H1 (cell line): ENCODE measurements at regions not wholly inside any gene's neighbourhood (a gene's known extent, or its start where the extent isn't known, plus 50 kb on each side); places are given as distances from the start of the nearest gene placed in this dataset.

ENCODE experiments used
- CTCF ChIA-PET: fragments of 300-600 bp; sonication (Branson Sonifier 250); formaldehyde crosslinking; loops from one replicate; lab custom pipeline; 2021; ENCODE audit not compliant: partially characterized antibody; lab: Charles Lee
- POLR2A ChIA-PET: fragments of 300-600 bp; sonication (Branson Sonifier 250); formaldehyde crosslinking; loops from one replicate; lab custom pipeline; 2021; ENCODE audit warnings: inconsistent platforms; ENCODE audit not compliant: partially characterized antibody; lab: Charles Lee
- DNase-seq, 2 experiments: peaks; one replicate each; pipeline versions ENCODE4 v3.0.0 to v3.0.0-alpha.2; 2010 to 2022; ENCODE audit warnings: low spot score in 2 of 2, low read depth in 1 of 2, mixed read lengths in 1 of 2
- FAIRE-seq: peaks from 2 replicates; lab custom pipeline; 2011; peaks lifted over from hg19 to GRCh38; lab: Jason Lieb, UNC
- H2AFZ ChIP-seq: 2 replicates; pipeline ENCODE4 v1.8.1; 2012; ENCODE audit warnings: low read length, inconsistent platforms
- H2AK5ac ChIP-seq: 2 replicates; pipeline ENCODE4 v1.6.1; 2013; ENCODE audit warnings: low read depth, low read length
- H2BK120ac ChIP-seq: replicated peaks from 2 replicates; pipeline ENCODE3; 2013; ENCODE audit warnings: low read depth, low read length, inconsistent platforms
- H2BK12ac ChIP-seq: 2 replicates; pipeline ENCODE4 v1.6.1; 2013; ENCODE audit warnings: low read depth, low read length
- H2BK15ac ChIP-seq: 2 replicates; pipeline ENCODE4 v1.6.1; 2013; ENCODE audit warnings: low read length
- H2BK20ac ChIP-seq: 2 replicates; pipeline ENCODE4 v1.6.1; 2013; ENCODE audit warnings: low read length
- H2BK5ac ChIP-seq: 2 replicates; pipeline ENCODE4 v1.6.1; 2013; ENCODE audit warnings: low read depth, low read length
- H3K14ac ChIP-seq: 2 replicates; pipeline ENCODE4 v1.6.1; 2013; ENCODE audit warnings: inconsistent platforms; ENCODE audit not compliant: insufficient read length
- H3K18ac ChIP-seq: 2 replicates; pipeline ENCODE4 v1.6.1; 2013; ENCODE audit warnings: low read length; ENCODE audit errors: extremely low read depth
- H3K23ac ChIP-seq: 2 replicates; pipeline ENCODE4 v1.6.1; 2013; ENCODE audit warnings: inconsistent platforms; ENCODE audit not compliant: insufficient read length
- H3K23me2 ChIP-seq: 2 replicates; pipeline ENCODE4 v1.6.1; 2013; ENCODE audit warnings: low read depth, low read length
- H3K27ac ChIP-seq: 2 replicates; pipeline ENCODE4 v1.6.1; 2011; ENCODE audit warnings: low read depth, low read length, inconsistent platforms
- H3K27me3 ChIP-seq, 4 experiments: replicated peaks in 1 of 4; 1 replicate in 1 of 4; 2 replicates in 3 of 4; pipeline versions ENCODE4 v1.6.1 to v1.8.1; 2011 to 2013; ENCODE audit warnings: low read length in 3 of 4, mild to moderate bottlenecking in 3 of 4, inconsistent platforms in 2 of 4, mixed read lengths in 2 of 4, moderate library complexity in 1 of 4; ENCODE audit not compliant: control insufficient read depth in 3 of 4, insufficient read depth in 3 of 4; ENCODE audit errors: extremely low read depth in 1 of 4
- H3K36me3 ChIP-seq, 4 experiments: 2 replicates each; pipeline versions ENCODE4 v1.6.1 to v1.8.1; 2011 to 2013; ENCODE audit warnings: mild to moderate bottlenecking in 4 of 4, low read length in 3 of 4, moderate library complexity in 2 of 4, control low read depth in 1 of 4, inconsistent platforms in 1 of 4; ENCODE audit not compliant: insufficient read depth in 4 of 4, control insufficient read depth in 2 of 4
- H3K4ac ChIP-seq: replicated peaks from 2 replicates; pipeline ENCODE3; 2013; ENCODE audit warnings: low read length, low read depth, mixed read lengths, inconsistent platforms; ENCODE audit not compliant: insufficient read length
- H3K4me1 ChIP-seq, 4 experiments: replicated peaks in 1 of 4; 1 replicate in 1 of 4; 2 replicates in 3 of 4; pipeline versions ENCODE4 v1.6.1 to v1.8.1; 2011 to 2013; ENCODE audit warnings: low read length in 3 of 4, inconsistent platforms in 2 of 4, mixed read lengths in 1 of 4; ENCODE audit not compliant: insufficient read depth in 4 of 4, control insufficient read depth in 3 of 4
- H3K4me2 ChIP-seq, 2 experiments: 2 replicates each; pipeline versions ENCODE4 v1.6.1 to v1.8.1; 2011 to 2013; ENCODE audit warnings: low read depth in 2 of 2, low read length in 2 of 2, control low read depth in 1 of 2, inconsistent platforms in 1 of 2, mild to moderate bottlenecking in 1 of 2; ENCODE audit not compliant: insufficient read depth in 1 of 2
- H3K4me3 ChIP-seq, 4 experiments: fragments of 200-600, 300-600 bp in 1 of 4; sonication (generic), shearing (Covaris generic), sonication (Bioruptor Twin) in 1 of 4; 2 replicates each; pipeline versions ENCODE4 v1.5.1 to v1.8.1; 2011 to 2016; ENCODE audit warnings: low read length in 4 of 4, low read depth in 3 of 4, control low read depth in 2 of 4, inconsistent platforms in 2 of 4, mild to moderate bottlenecking in 2 of 4, mixed read lengths in 1 of 4, moderate library complexity in 1 of 4; ENCODE audit not compliant: insufficient read depth in 2 of 4; ENCODE audit errors: extremely low read depth in 1 of 4
- H3K56ac ChIP-seq: replicated peaks from 2 replicates; pipeline ENCODE3; 2013; ENCODE audit warnings: low read depth, mild to moderate bottlenecking, mixed read lengths, low read length, inconsistent platforms; ENCODE audit not compliant: insufficient read length
- H3K79me1 ChIP-seq: 2 replicates; pipeline ENCODE4 v1.6.1; 2013; ENCODE audit warnings: low read depth, low read length, control low read depth
- H3K79me2 ChIP-seq, 2 experiments: 2 replicates each; pipeline versions ENCODE4 v1.6.1 to v1.8.1; 2012 to 2013; ENCODE audit warnings: low read length in 2 of 2, mild to moderate bottlenecking in 2 of 2, inconsistent platforms in 1 of 2; ENCODE audit not compliant: insufficient read depth in 2 of 2, control insufficient read depth in 1 of 2
- H3K9ac ChIP-seq, 4 experiments: replicated peaks in 1 of 4; 1 replicate in 1 of 4; 2 replicates in 3 of 4; pipeline versions ENCODE4 v1.6.1 to v1.8.1; 2011 to 2013; ENCODE audit warnings: low read depth in 3 of 4, low read length in 3 of 4, control low read depth in 2 of 4, mild to moderate bottlenecking in 2 of 4, moderate library complexity in 2 of 4, inconsistent platforms in 1 of 4; ENCODE audit errors: extremely low read depth in 1 of 4
- H3K9me3 ChIP-seq, 2 experiments: 2 replicates each; pipeline versions ENCODE4 v1.6.1 to v1.8.1; 2012 to 2013; ENCODE audit warnings: mild to moderate bottlenecking in 2 of 2, moderate library complexity in 2 of 2, control low read depth in 1 of 2, inconsistent platforms in 1 of 2, low read depth in 1 of 2, low read length in 1 of 2, mixed read lengths in 1 of 2; ENCODE audit not compliant: insufficient read depth in 2 of 2
- H4K20me1 ChIP-seq, 2 experiments: replicated peaks in 1 of 2; 2 replicates each; pipeline versions ENCODE3 to v1.8.1; 2011 to 2013; ENCODE audit warnings: inconsistent platforms in 2 of 2, low read length in 2 of 2, mild to moderate bottlenecking in 1 of 2; ENCODE audit not compliant: insufficient read depth in 2 of 2, control insufficient read depth in 1 of 2
- H4K5ac ChIP-seq: 2 replicates; pipeline ENCODE4 v1.6.1; 2013; ENCODE audit warnings: low read length, low read depth, mixed read lengths, inconsistent platforms; ENCODE audit not compliant: insufficient read length
- H4K8ac ChIP-seq: 2 replicates; pipeline ENCODE4 v1.8.0; 2013; ENCODE audit warnings: mild to moderate bottlenecking, moderate library complexity, low read length, inconsistent platforms; ENCODE audit not compliant: insufficient read depth; ENCODE audit errors: extremely low read depth
- H4K91ac ChIP-seq: replicated peaks from 2 replicates; pipeline ENCODE3; 2013; ENCODE audit warnings: low read length, mixed read lengths, inconsistent platforms; ENCODE audit not compliant: insufficient read length
- CBX5 ChIP-seq: fragments of 300-800, 300-1000 bp; sonication (generic); IDR thresholded peaks from 2 replicates; pipeline ENCODE4 v1.7.1; 2016; ENCODE audit warnings: antibody characterized with exemption, low read length, low read depth
- NANOG ChIP-seq: IDR thresholded peaks from 2 replicates; pipeline ENCODE4 v1.6.1; 2011; ENCODE audit warnings: low read length, low read depth, mild to moderate bottlenecking, inconsistent platforms; ENCODE audit not compliant: insufficient read depth, poor library complexity, severe bottlenecking
- RNF2 ChIP-seq: fragments of 200-900, 300-1000 bp; sonication (generic); IDR thresholded peaks from 2 replicates; pipeline ENCODE4 v1.7.1; 2016; ENCODE audit warnings: borderline replicate concordance, low read depth, mild to moderate bottlenecking, antibody characterized with exemption, low read length; ENCODE audit not compliant: poor library complexity, severe bottlenecking; ENCODE audit errors: missing control alignments
- SP4 ChIP-seq: IDR thresholded peaks from 2 replicates; pipeline ENCODE4 v1.6.1; 2012; ENCODE audit warnings: low read length, inconsistent platforms
- TEAD4 ChIP-seq: IDR thresholded peaks from 2 replicates; pipeline ENCODE4 v1.6.1; 2012; ENCODE audit warnings: low read depth, low read length, inconsistent platforms, mixed read lengths
- WGBS, 2 experiments: shearing (Covaris generic) in 1 of 2; methylation state at CpG; one replicate each; pipeline versions ENCODE4 v1.1.6 to v1.1.7; 2013 to 2015; ENCODE audit warnings: low lambda C conversion rate in 2 of 2, mixed read lengths in 2 of 2, inconsistent platforms in 1 of 2, low coverage in 1 of 2, missing lambda C conversion rate in 1 of 2; ENCODE audit not compliant: insufficient replicate concordance in 2 of 2, insufficient coverage in 1 of 2, insufficient read length in 1 of 2; ENCODE audit errors: extremely low coverage in 1 of 2, missing lambda C conversion rate in 1 of 2; 5-methylcytosine and 5-hydroxymethylcytosine counted together

DNA sequence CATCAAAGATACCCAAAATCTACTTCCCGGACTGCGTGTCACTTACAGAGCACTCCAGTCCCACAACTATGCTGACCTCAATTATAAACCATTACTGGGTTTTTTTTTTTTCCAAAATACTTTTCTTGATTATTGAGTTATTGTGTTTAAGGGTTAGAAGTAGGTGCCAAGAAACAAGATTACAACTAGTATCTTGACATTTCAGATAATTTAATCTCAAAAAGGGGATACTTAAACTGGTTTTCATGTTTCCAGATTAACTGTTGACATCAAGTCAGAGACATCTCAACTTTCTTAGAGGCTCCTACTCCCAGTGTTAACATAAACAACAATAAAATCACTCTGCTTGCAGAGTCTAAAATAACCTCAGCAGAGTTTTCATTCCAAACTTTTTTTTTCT lies 131.2 kb upstream of the ARID2 start:
- ChIA-PET POLR2A (no interaction called here), CTCF (no interaction called here)
- H3K27ac ChIP-seq = no peak overlapping the region
- H3K23me2 ChIP-seq = no peaks in the 10 kb centered on the region
- H3K79me2 ChIP-seq = no peaks in the 10 kb centered on the region
- H3K4ac ChIP-seq = no peak overlapping the region
- H3K4me1 ChIP-seq = no peaks in the 10 kb centered on the region
- H2AK5ac ChIP-seq = no peak overlapping the region
- no peaks in the 10 kb centered on the region for H3K27me3 ChIP-seq
- no peak overlapping the region for H3K14ac ChIP-seq
- no peak overlapping the region for H3K9ac ChIP-seq
- no peak overlapping the region for H3K56ac ChIP-seq
- FAIRE-seq = no peak
- TF ChIP-seq TEAD4 = no peak
- TF ChIP-seq NANOG = no peak
- TF ChIP-seq RNF2 = no peak
- no peak for TF ChIP-seq SP4
- no peak for TF ChIP-seq CBX5
- no peak overlapping the region for H4K8ac ChIP-seq
- no peaks in the 10 kb centered on the region for H3K79me1 ChIP-seq
- no peak overlapping the region for H2BK120ac ChIP-seq
- DNase-seq = no peak
- no peak overlapping the region for H3K18ac ChIP-seq
- no peaks in the 10 kb centered on the region for H3K36me3 ChIP-seq
- no peak overlapping the region for H3K23ac ChIP-seq
- H2BK15ac ChIP-seq = no peak overlapping the region
- no peak overlapping the region for H3K4me3 ChIP-seq
- no peak overlapping the region for H2BK12ac ChIP-seq
- H4K5ac ChIP-seq = no peak overlapping the region
- H3K4me2 ChIP-seq = no peak overlapping the region
- 50% methylated on average over 2 of the region's 2 CpGs; no CpG with 5 or more reads in 1 of the 2 experiments for WGBS, 2 experiments
- no peak overlapping the region for H4K91ac ChIP-seq
- no peak overlapping the region for H2BK5ac ChIP-seq
- no peaks in the 10 kb centered on the region for H4K20me1 ChIP-seq
- H2AFZ ChIP-seq = no peak overlapping the region
- no peaks in the 10 kb centered on the region; a peak in 1 of 4 replicates for H3K9me3 ChIP-seq
- H2BK20ac ChIP-seq = no peak overlapping the region
